Tibial nerve (tissue), 4 donors: ENCODE measurements at regions not wholly inside any gene's neighbourhood (a gene's known extent, or its start where the extent isn't known, plus 50 kb on each side); places are given as distances from the start of the nearest gene placed in this dataset.
"Not testable (repeated sequence)": the region's sequence is repeated elsewhere in the genome, so short reads cannot be mapped to it uniquely, and the experiment has no call there.

Experiments used
- DNase-seq, 2 donors: peaks; one replicate each; pipeline ENCODE4 v3.0.0-alpha.2; 2019; ENCODE audit warnings: low spot score in 2 of 2
- H3K27ac ChIP-seq, 4 donors: fragments of 200-600 bp; sonication (generic) in 3 of 4; one replicate each; pipeline ENCODE4 v1.5.1; 2017 to 2019; ENCODE audit warnings: mild to moderate bottlenecking in 1 of 4
- H3K27me3 ChIP-seq, 2 donors: fragments of 200-600 bp; sonication (generic) in 1 of 2; one replicate each; pipeline versions ENCODE4 v1.5.1 to v1.6.0; 2017 to 2019
- H3K36me3 ChIP-seq, 3 donors: fragments of 200-600 bp; sonication (generic); one replicate each; pipeline ENCODE4 v1.5.1; 2018 to 2019
- H3K4me1 ChIP-seq, 4 donors: fragments of 200-600 bp; sonication (generic) in 3 of 4; one replicate each; pipeline ENCODE4 v1.5.1; 2017 to 2019
- H3K4me3 ChIP-seq, 4 donors: fragments of 200-600 bp; sonication (generic) in 3 of 4; one replicate each; pipeline ENCODE4 v1.5.1; 2017 to 2019; ENCODE audit warnings: mild to moderate bottlenecking in 1 of 4, moderate library complexity in 1 of 4
- H3K9me3 ChIP-seq, 4 donors: fragments of 200-600 bp; sonication (generic) in 3 of 4; one replicate each; pipeline ENCODE4 v1.5.1; 2017 to 2019
- EP300 ChIP-seq, 2 donors: sonication (generic); formaldehyde crosslinking; IDR thresholded peaks; one replicate each; pipeline ENCODE4 v1.6.1; 2017; ENCODE audit warnings: antibody characterized with exemption in 2 of 2, mild to moderate bottlenecking in 1 of 2
- POLR2A ChIP-seq, 2 donors: fragments of 450-650 bp; IDR thresholded peaks; one replicate each; pipeline ENCODE4 v1.6.1; 2017; ENCODE audit warnings: antibody characterized with exemption in 2 of 2, mild to moderate bottlenecking in 2 of 2, moderate library complexity in 2 of 2
- WGBS, 2 donors: methylation state at CpG; one replicate each; pipeline ENCODE4 v1.1.5; 2018; 5-methylcytosine and 5-hydroxymethylcytosine counted together
- TF ChIP-seq, protein P1 (sequence below), 5 experiments: fragments of 200-600 bp in 3 of 5; fragments of 450-650 bp in 2 of 5; sonication (generic) in 3 of 5; IDR thresholded peaks; one replicate each; pipeline ENCODE4 v1.5.1; 2016 to 2019; ENCODE audit warnings: antibody characterized with exemption in 5 of 5, mild to moderate bottlenecking in 3 of 5, moderate library complexity in 2 of 5

DNA sequence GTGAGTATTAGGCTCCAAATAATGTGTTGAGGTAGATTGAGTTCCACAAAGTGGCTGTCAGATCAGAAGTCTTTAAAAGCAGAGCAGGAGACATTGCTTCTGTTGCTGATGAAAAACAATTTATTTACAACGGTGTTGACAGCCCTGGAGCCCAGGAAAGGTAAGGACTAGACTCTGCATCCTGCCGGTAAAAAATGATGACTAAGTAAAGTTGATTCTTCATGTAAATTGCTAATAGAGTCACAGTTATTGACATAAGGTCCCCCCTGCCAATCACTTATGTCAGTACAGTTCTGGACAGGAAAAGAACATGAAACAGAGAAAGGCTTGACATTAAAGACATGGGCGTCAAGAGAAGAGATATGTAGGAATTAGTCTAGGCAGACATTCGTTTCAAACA, 552.5 kb downstream of the HTR1A start:
- H3K27ac ChIP-seq: no peak overlapping the region

GRCh38 chr5:63408984-63409383, 553.3 kb downstream of the HTR1A start:
- Histone ChIP-seq H3K27ac (no peak overlapping the region), H3K4me3 (no peak overlapping the region), H3K36me3 (no peaks in the 10 kb centered on the region), H3K27me3 (no peaks in the 10 kb centered on the region), H3K9me3 (no peaks in the 10 kb centered on the region), H3K4me1 (no peaks in the 10 kb centered on the region)
- TF ChIP-seq, protein P1, sequence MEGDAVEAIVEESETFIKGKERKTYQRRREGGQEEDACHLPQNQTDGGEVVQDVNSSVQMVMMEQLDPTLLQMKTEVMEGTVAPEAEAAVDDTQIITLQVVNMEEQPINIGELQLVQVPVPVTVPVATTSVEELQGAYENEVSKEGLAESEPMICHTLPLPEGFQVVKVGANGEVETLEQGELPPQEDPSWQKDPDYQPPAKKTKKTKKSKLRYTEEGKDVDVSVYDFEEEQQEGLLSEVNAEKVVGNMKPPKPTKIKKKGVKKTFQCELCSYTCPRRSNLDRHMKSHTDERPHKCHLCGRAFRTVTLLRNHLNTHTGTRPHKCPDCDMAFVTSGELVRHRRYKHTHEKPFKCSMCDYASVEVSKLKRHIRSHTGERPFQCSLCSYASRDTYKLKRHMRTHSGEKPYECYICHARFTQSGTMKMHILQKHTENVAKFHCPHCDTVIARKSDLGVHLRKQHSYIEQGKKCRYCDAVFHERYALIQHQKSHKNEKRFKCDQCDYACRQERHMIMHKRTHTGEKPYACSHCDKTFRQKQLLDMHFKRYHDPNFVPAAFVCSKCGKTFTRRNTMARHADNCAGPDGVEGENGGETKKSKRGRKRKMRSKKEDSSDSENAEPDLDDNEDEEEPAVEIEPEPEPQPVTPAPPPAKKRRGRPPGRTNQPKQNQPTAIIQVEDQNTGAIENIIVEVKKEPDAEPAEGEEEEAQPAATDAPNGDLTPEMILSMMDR (IDR thresholded peaks at IDR 0.05): no peak
- no peak for TF ChIP-seq EP300 (IDR thresholded peaks at IDR 0.05)
- no peak for DNase-seq
- WGBS, 2 donors: 62 to 64% methylated on average over 3 of the region's 3 CpGs

More for the DNA sequence above, 552.5 kb downstream of the HTR1A start:
- Histone ChIP-seq H3K4me3 (no peak overlapping the region), H3K4me1 (no peaks in the 10 kb centered on the region), H3K9me3 (no peaks in the 10 kb centered on the region), H3K27me3 (no peaks in the 10 kb centered on the region), H3K36me3 (no peaks in the 10 kb centered on the region)
- DNase-seq: no peak
- no peak for TF ChIP-seq POLR2A (IDR thresholded peaks at IDR 0.05)
- TF ChIP-seq, protein P1 (IDR thresholded peaks at IDR 0.05): no peak
- TF ChIP-seq EP300 (IDR thresholded peaks at IDR 0.05): no peak
- 75 to 78% methylated on average over 4 of the region's 4 CpGs for WGBS, 2 donors

GRCh38 chr5:63401436-63402046, 560.7 kb downstream of the HTR1A start:
- DNase-seq: peak; percentile 34 to 74

DNA sequence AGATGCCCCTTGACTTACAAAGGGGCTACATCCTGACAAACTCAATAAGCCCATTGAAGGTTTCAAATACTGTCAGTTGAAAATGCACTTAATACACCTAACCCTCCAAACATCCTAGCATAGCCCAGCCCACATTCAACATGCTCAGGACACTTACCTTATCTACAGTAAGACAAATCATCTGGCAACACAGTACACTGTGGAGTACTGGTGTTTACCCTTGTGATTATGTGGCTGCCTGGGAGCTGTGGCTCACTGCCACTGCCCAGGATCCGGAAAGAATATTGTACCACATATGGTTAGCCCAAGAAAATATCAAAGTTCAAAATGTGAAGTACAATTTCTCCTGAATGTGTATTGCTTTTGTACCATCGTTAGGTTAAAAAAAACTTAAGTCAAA, 562.2 kb downstream of the HTR1A start:
- no peaks in the 10 kb centered on the region for H3K36me3 ChIP-seq
- no peaks in the 10 kb centered on the region for H3K27me3 ChIP-seq
- WGBS, 2 donors: 60 to 68% methylated on average over 2 of the region's 2 CpGs
- DNase-seq: no peak
- TF ChIP-seq, protein P1 (IDR thresholded peaks at IDR 0.05): no peak
- no peak for TF ChIP-seq POLR2A (IDR thresholded peaks at IDR 0.05)
- TF ChIP-seq EP300 (IDR thresholded peaks at IDR 0.05): no peak
- H3K9me3 ChIP-seq: no peaks in the 10 kb centered on the region
- H3K4me3 ChIP-seq: no peak overlapping the region
- peaks cover 0 to 2% (median 0%) of the 10 kb centered on the region in 4 donors for H3K4me1 ChIP-seq
- H3K27ac ChIP-seq: no peak overlapping the region

More at GRCh38 chr5:63401436-63402046, 560.7 kb downstream of the HTR1A start:
- no peaks in the 10 kb centered on the region for H3K36me3 ChIP-seq
- no peaks in the 10 kb centered on the region for H3K27me3 ChIP-seq
- TF ChIP-seq, protein P1 (IDR thresholded peaks at IDR 0.05): peak; percentile 36 to 57 (median 46)
- TF ChIP-seq EP300 (IDR thresholded peaks at IDR 0.05): no peak
- H3K27ac ChIP-seq: no peak overlapping the region
- peaks cover 0 to 2% (median 0%) of the 10 kb centered on the region in 4 donors for H3K4me1 ChIP-seq
- 42 to 43% methylated on average over 7 of the region's 7 CpGs for WGBS, 2 donors
- H3K9me3 ChIP-seq: no peaks in the 10 kb centered on the region
- no peak overlapping the region for H3K4me3 ChIP-seq

DNA sequence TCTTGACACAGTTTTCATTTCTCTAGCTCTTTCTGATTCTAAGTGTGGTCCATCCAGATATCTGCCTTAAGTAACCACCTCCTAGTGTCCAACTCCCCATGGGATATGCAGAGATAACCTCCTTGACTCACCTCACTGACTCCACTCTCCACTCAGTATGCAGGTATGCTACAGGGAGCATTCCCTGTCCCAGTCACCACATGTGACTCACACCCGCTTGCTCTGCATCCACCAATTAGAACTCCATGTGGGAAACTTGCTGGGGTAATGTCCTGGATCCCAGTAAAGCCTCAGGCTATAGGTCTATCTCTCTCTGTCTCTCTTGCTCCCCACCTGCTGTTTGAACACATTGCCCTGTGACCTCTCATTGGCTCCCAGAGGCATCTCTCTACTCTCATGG, 563.9 kb downstream of the HTR1A start:
- Histone ChIP-seq H3K4me1 (peaks cover 0 to 2% (median 0%) of the 10 kb centered on the region in 4 donors), H3K9me3 (no peaks in the 10 kb centered on the region), H3K36me3 (no peaks in the 10 kb centered on the region), H3K4me3 (no peak overlapping the region), H3K27me3 (no peaks in the 10 kb centered on the region), H3K27ac (no peak overlapping the region)
- WGBS, 2 donors: 68 to 94% methylated on average over 1 of the region's 1 CpG
- DNase-seq: no peak
- TF ChIP-seq, protein P1 (IDR thresholded peaks at IDR 0.05): no peak
- TF ChIP-seq EP300 (IDR thresholded peaks at IDR 0.05) (no peak), POLR2A (IDR thresholded peaks at IDR 0.05) (no peak)

DNA sequence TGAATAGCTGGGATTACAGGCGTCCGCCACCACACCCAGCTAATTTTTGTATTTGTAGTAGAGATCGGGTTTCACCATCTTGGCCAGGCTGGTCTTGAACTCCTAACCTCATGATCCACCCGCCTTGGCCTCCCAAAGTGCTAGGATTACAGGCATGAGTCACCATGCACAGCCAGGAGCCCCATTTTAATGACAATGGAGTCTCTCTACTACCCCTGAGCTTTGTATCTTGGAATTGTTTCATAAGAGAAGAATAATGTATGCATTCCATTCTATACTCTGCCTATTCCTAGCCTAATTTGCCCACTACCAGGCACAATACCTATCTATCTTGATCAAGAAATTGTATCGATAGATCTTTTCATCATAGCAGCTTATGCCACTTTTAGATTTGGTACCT, 574.1 kb downstream of the HTR1A start:
- H3K27ac ChIP-seq, DNase-seq, H3K4me3 ChIP-seq, H3K9me3 ChIP-seq, H3K27me3 ChIP-seq, H3K4me1 ChIP-seq, H3K36me3 ChIP-seq: not testable (repeated sequence)
- WGBS, 2 donors: 89 to 92% methylated on average over 5 of the region's 5 CpGs
